ENCODE measurements at regions not wholly inside any gene's neighbourhood (a gene's known extent, or its start where the extent isn't known, plus 50 kb on each side); places are given as distances from the start of the nearest gene placed in this dataset.
A peak's percentile ranks its signal among the peaks of the same experiment; 100 is the strongest.
"Not testable (repeated sequence)": the region's sequence is repeated elsewhere in the genome, so short reads cannot be mapped to it uniquely, and the experiment has no call there.

DNA sequence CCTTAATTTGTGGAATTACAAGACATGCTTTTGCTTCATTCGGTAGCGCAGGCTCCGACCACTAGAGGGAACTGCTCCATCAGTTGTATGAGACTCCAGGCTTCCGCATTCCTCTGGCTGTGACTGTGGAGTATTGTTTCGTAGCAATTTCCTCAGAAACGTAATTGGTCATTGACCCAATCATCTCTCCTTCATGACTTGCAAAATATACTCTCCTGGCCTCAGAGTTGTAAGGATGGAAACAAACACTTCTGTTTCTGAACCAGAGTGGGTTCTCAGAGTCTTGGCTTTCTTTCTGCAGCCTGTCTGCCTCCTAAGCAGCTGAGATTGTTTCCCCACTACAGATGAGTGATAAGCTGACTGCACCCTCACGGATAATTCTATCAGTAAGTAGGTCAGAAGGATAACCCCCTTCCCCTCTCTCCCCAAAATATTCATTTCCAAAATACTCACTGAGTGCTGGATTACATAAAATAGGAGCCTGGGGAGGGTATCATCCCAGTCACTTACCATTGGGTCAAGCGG, 146.8 kb upstream of the ZC3H12C start:
- DNase-seq (ENCODE audit: low spot score), result peak; percentile 74
- in situ Hi-C loops (cut with HindIII; ENCODE audit: low sequenced_read_pairs), result no loop called here

DNA sequence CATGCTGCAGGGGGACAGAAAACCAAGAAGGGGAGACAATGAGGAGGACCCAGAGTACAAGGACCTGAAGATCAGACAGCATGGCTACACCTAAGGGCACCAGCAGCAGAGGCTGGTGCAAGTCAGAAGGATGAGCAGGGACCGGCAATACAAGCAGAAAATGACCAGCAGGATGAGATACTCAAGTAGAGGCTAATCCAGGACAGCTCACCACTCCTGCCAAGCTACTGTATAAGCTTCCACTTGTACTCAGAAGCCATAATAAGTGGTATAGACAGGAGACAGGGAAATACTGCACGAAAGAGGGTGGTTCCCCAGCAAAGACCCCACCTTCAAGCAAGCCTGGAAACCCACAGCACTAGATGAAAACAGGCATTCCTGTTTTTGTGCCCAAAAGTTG, 138.7 kb upstream of the ZC3H12C start:
- no peak for DNase-seq (ENCODE audit: low spot score)
- in situ Hi-C loops (cut with HindIII; ENCODE audit: low sequenced_read_pairs), result no loop called here

DNA sequence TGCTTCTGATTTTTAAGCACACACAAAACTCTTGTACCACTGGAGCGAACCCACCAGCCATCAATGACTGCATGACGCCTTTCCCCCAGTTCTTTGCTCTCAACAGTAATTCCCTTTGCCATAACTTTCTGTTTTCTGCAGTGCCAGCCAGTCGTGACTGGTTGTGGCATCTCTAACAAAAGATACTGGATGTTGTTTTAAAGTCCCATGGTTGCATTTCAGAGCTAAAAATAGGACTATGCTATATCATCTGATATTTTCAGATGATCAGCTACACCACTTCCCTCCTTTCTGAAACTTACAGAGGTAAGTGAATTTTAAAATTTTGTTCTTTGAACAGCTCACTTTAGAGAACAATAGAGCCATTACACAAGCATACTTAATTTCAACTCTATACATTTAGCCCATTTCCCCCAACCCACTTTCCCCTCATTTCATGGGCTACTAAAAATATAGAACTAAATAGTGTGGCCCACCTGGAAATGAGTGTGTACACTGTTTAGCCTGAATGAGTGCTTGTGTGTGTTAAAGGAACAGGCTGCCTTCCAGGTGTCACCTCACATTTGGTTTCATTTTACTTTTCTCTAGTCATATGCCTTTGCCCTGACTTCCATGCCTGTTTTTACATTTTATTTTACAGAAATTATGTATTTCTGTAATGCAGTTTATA, 136.9 kb upstream of the ZC3H12C start:
- DNase-seq (ENCODE audit: low spot score), result no peak
- in situ Hi-C loops (cut with HindIII; ENCODE audit: low sequenced_read_pairs), result no loop called here

DNA sequence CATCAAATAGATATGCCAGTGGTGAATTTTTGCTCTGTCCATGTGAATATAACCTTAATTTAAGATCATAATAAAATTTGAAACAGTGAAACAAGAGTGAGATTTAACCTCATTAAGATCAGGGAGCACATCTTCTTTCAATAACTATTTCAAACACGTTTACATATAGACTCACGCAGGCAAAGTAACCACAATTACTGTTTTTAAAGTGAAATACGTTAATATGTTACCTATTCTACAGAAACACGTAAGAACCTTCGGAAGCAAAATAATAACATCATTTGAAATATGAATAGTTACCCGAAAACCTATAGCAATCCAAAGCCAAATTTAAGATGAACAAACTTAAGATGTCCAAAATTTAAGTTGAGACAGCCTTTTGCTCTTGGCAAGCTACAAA, 136.2 kb upstream of the ZC3H12C start:
- in situ Hi-C loops (cut with HindIII; ENCODE audit: low sequenced_read_pairs), result no loop called here
- DNase-seq (ENCODE audit: low spot score), result no peak

DNA sequence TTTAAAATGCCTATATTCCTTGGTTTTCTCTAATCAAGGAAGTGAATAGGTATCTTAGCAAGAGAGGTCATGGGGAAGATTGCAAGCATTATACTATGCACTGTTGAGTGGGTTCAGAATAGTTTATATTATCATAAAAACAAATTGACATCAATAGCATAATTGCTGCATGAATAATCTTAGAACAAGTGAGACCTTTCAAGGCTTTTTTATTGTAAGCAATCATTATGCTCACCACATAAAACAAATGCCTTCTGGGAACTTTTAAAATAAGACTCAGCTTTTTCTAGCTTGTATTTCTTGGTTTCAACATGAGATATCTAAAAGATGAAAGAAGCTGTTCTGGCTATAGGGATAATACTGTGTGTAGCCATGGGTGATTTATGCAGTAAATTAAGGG, 135.6 kb upstream of the ZC3H12C start:
- in situ Hi-C loops (cut with HindIII; ENCODE audit: low sequenced_read_pairs), result no loop called here
- DNase-seq (ENCODE audit: low spot score), result no peak

DNA sequence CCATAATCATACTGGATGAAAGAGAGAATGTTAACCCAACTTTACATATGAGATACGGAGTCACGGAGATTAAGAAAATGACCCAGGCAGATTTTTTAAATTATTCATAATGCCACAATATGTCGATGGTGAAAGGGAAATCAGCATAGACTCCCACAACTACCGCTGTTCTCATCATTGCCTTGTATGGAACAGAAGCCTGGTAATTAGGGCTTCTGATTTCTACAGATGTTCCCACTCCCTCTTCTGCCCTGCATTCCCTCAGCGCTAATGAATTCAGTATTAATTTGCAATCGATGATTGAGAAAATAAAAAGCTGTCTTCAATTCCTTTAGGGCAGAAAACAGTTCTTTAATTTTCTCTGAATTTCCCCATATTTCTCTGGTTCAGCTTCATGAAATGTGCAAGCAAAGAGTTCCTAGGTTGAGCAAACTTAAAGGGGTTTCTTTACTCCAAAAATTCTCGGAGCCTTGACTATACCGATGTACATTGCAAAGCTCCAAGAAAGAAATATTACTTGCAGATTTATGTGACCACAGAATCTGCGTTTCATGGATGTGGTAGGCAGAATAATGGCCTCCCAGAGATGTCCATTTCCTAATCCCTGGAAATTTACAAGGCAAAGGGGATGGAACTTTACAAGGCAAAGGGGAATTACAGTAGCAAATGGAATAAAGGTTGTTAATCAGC, 134.9 kb upstream of the ZC3H12C start:
- no peak for DNase-seq (ENCODE audit: low spot score)
- in situ Hi-C loops (cut with HindIII; ENCODE audit: low sequenced_read_pairs), result no loop called here

DNA sequence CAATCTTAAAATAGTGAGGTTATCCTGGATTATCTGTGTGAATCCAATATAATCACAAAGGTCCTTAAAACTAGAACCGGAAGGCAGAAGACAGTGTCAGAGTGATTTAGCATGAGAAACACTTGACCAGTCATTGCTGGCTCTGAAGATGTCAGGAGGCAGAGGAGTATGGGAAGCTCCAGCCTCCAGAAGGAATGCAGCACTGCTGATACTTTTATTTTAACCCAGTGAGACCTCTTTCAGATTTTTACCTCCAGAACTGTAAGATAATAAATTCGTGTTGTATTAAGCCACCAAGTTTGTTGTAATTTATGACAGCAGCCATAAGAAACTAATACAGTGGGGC, 134.4 kb upstream of the ZC3H12C start:
- DNase-seq (ENCODE audit: low spot score), result no peak
- in situ Hi-C loops (cut with HindIII; ENCODE audit: low sequenced_read_pairs), result no loop called here

DNA sequence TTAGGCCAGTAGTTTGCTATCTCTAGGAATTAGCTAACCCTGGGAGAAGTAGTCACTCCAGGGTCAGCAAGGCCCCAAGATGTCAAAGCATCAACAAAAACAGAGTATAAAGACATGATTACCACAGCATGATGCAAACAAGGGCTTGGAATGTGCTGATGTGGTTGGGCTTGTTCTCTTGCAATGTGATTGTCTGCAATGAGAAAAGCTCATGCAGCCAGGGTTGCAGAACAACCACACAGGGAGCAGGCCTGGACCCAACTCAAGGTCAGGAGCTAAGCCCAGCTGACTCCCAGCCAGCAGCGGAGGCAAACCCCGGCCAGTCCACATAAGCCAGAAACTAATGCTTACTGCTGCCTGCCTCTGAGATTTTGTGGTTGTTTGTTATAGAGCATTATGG, 132.4 kb upstream of the ZC3H12C start:
- DNase-seq (ENCODE audit: low spot score), result no peak
- in situ Hi-C loops (cut with HindIII; ENCODE audit: low sequenced_read_pairs), result no loop called here

DNA sequence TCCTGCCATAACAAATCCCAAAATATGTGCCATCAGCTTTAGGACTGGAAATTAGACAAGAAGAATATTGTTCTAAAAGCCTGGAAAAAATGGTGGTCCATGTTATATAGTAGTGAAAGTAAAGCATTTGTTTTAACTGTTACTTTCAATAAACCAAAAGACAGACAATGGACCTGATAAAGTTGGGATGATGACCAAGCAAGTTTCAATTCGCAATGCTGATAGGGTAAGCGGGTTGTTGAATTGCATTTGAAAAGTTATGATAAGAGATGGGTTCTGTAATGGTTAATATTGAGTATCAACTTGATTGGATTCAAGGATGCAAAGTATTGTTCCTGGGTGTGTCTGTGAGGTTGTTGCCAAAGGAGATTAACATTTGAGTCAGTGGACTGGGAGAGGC, 131.9 kb upstream of the ZC3H12C start:
- no peak for DNase-seq (ENCODE audit: low spot score)
- in situ Hi-C loops (cut with HindIII; ENCODE audit: low sequenced_read_pairs), result no loop called here

DNA sequence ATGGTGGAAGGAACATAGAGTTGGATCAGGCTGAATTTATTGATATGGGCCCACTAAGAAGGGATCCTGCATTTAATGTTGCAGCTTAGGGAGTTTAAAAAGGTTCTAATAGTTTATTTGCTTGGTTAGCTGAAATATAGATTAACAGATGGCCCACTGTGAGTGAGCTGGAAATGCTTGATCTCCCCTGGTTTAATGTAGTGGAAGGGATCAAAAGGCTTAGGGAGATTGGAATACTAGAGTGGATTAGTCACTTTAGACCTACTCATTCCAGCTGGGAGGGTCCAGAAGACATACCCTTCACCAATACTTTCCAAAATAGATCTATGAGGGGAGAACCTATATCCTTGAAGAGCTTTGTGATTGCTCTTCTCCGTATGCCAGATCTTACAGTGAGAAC, 130.1 kb upstream of the ZC3H12C start:
- DNase-seq (ENCODE audit: low spot score), result no peak
- in situ Hi-C loops (cut with HindIII; ENCODE audit: low sequenced_read_pairs), result no loop called here

DNA sequence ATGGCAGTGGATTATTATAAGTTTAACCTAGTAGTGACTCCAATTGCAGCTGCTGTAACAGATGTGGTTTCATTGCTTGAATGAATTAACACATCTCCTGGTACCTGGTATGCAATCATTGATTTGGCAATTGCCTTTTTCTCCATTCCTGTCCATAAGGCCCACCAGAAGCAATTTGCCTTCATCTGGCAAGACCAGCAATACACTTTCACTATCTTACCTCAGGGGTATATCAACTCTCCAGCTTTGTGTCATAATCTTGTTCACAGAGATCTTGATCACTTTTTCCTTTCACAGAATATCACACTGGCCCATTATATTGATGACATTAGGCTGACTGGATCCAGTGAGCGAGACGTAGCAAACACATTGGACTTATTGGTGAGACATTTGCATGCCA, 128.7 kb upstream of the ZC3H12C start:
- no peak for DNase-seq (ENCODE audit: low spot score)
- in situ Hi-C loops (cut with HindIII; ENCODE audit: low sequenced_read_pairs), result no loop called here

DNA sequence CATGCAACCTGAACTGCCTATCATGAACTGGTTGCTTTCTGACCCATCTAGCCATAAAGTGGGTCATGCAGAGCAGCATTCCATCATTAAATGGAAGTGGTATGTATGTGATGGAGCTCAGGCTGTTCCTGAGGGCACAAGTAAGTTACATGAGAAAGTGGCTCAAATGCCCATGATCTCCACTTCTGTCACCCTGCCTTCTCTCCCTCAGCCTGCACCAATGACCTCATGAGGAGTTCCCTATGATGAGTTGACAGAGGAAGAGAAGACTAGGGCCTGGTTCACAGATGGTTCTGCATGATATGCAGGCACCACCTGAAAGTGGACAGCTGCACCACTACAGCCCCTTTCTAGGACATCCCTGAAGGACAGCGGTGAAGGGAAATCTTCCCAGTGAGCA, 127.7 kb upstream of the ZC3H12C start:
- in situ Hi-C loops (cut with HindIII; ENCODE audit: low sequenced_read_pairs); DNase-seq (ENCODE audit: low spot score): not testable (repeated sequence)

DNA sequence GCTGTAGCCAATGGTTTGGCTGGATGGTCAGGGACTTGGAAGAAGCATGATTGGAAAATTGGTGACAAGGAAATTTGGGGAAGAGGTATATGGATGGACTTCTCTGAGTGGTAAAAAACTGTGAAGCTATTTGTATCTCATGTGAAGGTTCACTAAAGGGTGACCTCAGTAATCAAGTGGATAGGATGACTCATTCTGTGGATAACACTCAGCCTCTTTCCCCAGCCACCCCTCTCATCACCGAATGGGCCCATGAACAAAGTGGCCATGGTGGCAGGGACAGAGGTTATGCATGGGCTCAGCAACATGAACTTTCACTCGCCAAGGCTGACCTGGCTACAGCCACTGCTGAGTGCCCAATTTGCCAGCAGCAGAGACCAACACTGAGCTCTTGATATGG, 127.3 kb upstream of the ZC3H12C start:
- DNase-seq (ENCODE audit: low spot score); in situ Hi-C loops (cut with HindIII; ENCODE audit: low sequenced_read_pairs): not testable (repeated sequence)

DNA sequence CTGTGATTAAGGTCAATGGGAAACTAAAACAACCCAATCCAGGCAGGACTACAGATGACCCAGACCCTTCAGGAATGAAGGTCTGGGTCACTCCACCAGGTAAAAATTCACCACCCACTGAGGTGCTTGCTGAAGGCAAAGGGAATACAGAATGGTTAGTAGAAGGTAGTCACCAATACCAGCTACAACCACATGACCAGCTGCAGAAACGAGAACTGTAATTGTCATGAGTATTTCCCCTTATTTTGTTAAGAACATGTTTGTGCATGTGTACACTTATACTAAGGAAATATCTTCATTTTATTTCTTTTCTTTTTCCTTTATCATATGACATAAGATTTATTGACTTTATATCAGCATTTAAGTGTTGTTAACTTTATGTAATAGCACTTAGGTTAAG, 126.1 kb upstream of the ZC3H12C start:
- in situ Hi-C loops (cut with HindIII; ENCODE audit: low sequenced_read_pairs); DNase-seq (ENCODE audit: low spot score): not testable (repeated sequence)

DNA sequence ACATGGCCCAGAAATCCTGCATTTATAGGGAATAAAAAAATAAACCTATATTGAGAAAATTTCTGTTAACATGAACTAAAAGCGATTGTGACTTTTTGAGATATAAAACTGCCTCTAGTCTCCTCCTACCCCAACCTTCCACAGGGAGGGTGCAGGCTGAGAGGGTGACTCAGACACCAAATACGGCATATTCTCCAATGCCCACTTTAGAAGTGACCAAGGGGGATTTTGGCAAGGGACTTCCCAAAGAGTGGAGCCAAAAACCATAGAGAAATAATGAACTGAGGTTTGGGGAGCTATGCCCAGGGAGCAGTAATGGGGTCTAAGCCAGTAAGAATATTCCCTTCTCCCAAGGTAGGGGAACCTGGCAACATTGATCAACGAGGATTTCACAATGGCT, 124.9 kb upstream of the ZC3H12C start:
- in situ Hi-C loops (cut with HindIII; ENCODE audit: low sequenced_read_pairs), result no loop called here
- no peak for DNase-seq (ENCODE audit: low spot score)

DNA sequence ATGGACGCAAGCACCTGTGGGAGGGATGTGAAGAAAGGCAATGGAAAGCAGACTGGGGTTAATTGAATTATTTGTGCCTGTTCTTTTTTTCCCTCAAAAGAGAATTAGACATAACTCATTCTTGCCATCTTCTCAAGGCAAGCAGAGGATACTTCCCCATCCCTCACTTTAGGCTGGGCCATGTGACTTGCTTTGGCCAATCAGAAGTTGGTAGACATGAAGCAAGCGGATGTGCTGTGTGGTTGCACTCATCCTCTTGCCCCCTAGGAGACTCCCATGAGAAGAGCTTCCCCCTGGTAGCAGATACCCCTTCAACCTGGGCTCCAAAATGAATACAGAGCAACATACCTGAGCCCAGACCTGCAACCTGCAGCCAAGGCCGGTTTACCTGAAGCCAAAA, 124.4 kb upstream of the ZC3H12C start:
- in situ Hi-C loops (cut with HindIII; ENCODE audit: low sequenced_read_pairs), result no loop called here
- no peak for DNase-seq (ENCODE audit: low spot score)

DNA sequence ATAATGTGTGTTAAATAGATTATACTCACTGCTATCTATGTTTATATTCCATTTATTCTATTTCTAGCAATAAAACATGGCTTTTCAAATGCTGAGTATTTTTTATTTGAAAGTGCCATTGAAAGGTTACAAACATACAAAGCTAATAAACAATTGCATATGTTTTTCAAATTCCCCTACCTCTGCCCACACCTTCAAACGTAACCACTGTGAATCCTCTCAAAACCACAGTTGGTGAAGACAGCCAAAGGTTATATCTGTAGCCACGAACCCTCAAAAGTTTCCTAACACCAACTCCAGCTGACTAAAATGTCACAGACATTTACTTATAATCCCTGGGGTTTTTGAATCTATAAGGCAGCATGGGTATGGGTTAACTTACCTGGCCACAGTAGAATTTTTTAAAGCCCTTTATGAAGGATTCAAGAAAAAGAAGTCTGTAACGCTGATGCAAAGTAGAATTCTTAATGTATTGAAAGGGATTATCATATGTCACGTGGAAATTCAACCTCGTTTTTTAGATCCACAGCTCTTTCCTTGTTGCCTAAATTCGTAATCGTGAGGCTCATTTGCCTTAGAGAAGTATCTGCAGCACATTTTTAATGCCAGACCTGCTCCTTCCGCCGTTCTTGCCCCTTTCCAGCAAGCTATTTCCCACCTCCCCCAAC, 122.5 kb upstream of the ZC3H12C start:
- in situ Hi-C loops (cut with HindIII; ENCODE audit: low sequenced_read_pairs), result no loop called here
- no peak for DNase-seq (ENCODE audit: low spot score)

DNA sequence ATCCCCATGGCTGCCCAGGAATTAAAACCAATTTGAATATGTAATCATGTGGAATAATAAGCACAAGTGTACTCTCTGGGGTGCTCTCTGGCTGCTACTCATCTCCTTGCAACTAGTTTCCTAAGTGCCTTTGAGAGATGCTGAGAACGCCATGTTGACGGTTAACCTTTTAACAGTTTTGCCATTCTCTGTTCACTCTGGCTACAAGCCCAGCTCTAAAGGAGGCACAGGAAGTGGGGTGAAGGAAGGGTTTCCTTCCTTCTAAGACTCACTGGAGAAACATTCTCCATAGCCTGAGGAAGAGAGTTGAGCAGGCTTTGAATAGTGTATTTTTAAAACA, 122.0 kb upstream of the ZC3H12C start:
- in situ Hi-C loops (cut with HindIII; ENCODE audit: low sequenced_read_pairs), result no loop called here
- peak; percentile 3 for DNase-seq (ENCODE audit: low spot score)

DNA sequence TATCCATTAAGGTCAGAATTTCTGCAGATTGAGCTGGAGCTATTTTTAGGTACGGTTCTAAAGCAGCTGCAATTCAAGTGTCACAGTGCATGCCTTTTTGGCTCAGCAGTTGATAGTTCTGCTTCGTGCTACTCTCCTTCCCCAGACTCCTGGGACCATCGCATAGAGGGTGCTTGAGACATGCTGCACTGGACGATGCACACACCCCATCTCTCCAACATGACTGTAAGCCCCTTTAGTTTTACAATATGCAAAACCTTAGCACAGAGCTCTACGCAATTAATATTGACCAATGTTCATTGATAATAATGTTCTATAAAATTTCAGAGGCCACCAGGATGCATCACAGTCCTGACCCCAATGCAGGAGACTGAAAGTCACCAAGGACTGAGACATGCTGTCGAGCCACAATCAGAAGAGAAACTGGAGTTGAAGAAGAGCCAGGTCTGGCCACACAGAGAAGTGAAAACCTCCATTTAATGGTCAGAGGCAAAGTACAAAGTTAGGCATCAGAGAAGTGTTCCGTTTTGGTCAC, 120.9 kb upstream of the ZC3H12C start:
- in situ Hi-C loops (cut with HindIII; ENCODE audit: low sequenced_read_pairs), result no loop called here
- no peak for DNase-seq (ENCODE audit: low spot score)

DNA sequence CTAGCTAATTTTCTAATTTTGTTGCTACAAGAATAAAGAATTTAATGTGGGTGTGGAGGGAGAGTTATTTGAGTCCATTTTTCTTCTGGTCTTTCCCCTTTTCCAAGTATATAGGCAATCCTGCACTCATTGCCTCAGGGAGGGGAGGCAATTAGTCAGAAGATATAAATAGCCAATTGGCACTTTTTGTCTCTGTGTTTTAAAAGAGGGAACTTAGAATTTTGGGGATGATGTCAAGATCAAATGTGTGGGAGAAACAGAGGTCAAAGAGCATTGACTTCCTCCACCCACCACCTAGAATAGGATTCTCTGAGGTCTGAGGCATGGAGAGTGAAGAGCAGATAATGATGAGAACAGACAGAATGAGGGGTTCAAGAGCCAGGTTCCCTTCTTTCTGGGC, 120.3 kb upstream of the ZC3H12C start:
- DNase-seq (ENCODE audit: low spot score), result no peak
- in situ Hi-C loops (cut with HindIII; ENCODE audit: low sequenced_read_pairs), result no loop called here
